ENCODE measurements at regions not wholly inside any gene's neighbourhood (a gene's known extent, or its start where the extent isn't known, plus 50 kb on each side); places are given as distances from the start of the nearest gene placed in this dataset.

- no peak for TF ChIP-seq CTCF (conservative IDR thresholded peaks at IDR 0.05)
- TF ChIP-seq EZH2 (IDR thresholded peaks at IDR 0.05; ENCODE audit: low read depth) = no peak
Observed at GRCh38 chr9:16306586-16306985, 563.9 kb downstream of the BNC2 start.
